ENCODE measurements at regions not wholly inside any gene's neighbourhood (a gene's known extent, or its start where the extent isn't known, plus 50 kb on each side); places are given as distances from the start of the nearest gene placed in this dataset.

DNA sequence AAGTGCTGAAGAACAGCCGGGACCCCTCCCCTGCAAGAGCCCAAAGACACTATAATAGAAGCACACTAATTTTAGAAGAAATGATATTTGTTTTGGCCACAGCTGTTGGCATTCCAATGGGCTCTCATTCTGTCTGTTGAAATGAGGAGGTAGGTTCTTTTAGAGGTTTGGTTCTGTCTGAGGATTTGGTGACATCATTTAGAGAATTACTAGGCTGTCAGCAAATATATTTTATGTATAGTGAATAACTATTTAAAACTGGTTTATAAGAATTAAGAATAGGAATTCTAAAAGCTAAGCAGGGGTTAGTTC lies 200.7 kb upstream of the SLC38A2 start:
- TF ChIP-seq, protein P1, sequence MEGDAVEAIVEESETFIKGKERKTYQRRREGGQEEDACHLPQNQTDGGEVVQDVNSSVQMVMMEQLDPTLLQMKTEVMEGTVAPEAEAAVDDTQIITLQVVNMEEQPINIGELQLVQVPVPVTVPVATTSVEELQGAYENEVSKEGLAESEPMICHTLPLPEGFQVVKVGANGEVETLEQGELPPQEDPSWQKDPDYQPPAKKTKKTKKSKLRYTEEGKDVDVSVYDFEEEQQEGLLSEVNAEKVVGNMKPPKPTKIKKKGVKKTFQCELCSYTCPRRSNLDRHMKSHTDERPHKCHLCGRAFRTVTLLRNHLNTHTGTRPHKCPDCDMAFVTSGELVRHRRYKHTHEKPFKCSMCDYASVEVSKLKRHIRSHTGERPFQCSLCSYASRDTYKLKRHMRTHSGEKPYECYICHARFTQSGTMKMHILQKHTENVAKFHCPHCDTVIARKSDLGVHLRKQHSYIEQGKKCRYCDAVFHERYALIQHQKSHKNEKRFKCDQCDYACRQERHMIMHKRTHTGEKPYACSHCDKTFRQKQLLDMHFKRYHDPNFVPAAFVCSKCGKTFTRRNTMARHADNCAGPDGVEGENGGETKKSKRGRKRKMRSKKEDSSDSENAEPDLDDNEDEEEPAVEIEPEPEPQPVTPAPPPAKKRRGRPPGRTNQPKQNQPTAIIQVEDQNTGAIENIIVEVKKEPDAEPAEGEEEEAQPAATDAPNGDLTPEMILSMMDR (IDR thresholded peaks at IDR 0.05): no peak
- TF ChIP-seq, protein P2, sequence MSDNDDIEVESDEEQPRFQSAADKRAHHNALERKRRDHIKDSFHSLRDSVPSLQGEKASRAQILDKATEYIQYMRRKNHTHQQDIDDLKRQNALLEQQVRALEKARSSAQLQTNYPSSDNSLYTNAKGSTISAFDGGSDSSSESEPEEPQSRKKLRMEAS (CRISPR knock-in tag; IDR thresholded peaks at IDR 0.05): no peak
- TF ChIP-seq SP1 (CRISPR knock-in tag; conservative IDR thresholded peaks at IDR 0.05): no peak

Data from WTC11 (cell line).